Coronary artery (tissue), 2 donors: ENCODE measurements at regions not wholly inside any gene's neighbourhood (a gene's known extent, or its start where the extent isn't known, plus 50 kb on each side); places are given as distances from the start of the nearest gene placed in this dataset.
A peak's percentile ranks its signal among the peaks of the same experiment; 100 is the strongest.

Source experiments
- DNase-seq: peaks from one replicate; pipeline ENCODE4 v3.0.0-alpha.2; 2017; ENCODE audit warnings: low spot score
- H3K27ac ChIP-seq, 2 donors: fragments of 200-600 bp; sonication (generic); one replicate each; pipeline ENCODE4 v1.5.1; 2016 to 2019
- H3K4me3 ChIP-seq: fragments of 200-600 bp; sonication (generic); 2 replicates; pipeline ENCODE4 v1.5.1; 2016; ENCODE audit warnings: mild to moderate bottlenecking, moderate library complexity
- CTCF ChIP-seq: fragments of 200-600 bp; sonication (generic); IDR thresholded peaks from one replicate; pipeline ENCODE4 v1.5.1; 2019; ENCODE audit warnings: antibody characterized with exemption

GRCh38 chr13:86848716-86849115 lies 822.5 kb upstream of the SLITRK5 start:
- no peak for DNase-seq
- Histone ChIP-seq H3K27ac (no peak overlapping the region), H3K4me3 (no peak overlapping the region)
- no peak for TF ChIP-seq CTCF

- Histone ChIP-seq H3K4me3 (no peak overlapping the region), H3K27ac (no peak overlapping the region)
- TF ChIP-seq CTCF, result no peak
- DNase-seq, result no peak
Observed at GRCh38 chr13:86856991-86857390, 814.2 kb upstream of the SLITRK5 start.

- no peak overlapping the region for H3K4me3 ChIP-seq
- H3K27ac ChIP-seq, result no peak overlapping the region
- no peak for DNase-seq
- no peak for TF ChIP-seq CTCF
Observed at GRCh38 chr13:86858216-86858615, 813.0 kb upstream of the SLITRK5 start.

DNA sequence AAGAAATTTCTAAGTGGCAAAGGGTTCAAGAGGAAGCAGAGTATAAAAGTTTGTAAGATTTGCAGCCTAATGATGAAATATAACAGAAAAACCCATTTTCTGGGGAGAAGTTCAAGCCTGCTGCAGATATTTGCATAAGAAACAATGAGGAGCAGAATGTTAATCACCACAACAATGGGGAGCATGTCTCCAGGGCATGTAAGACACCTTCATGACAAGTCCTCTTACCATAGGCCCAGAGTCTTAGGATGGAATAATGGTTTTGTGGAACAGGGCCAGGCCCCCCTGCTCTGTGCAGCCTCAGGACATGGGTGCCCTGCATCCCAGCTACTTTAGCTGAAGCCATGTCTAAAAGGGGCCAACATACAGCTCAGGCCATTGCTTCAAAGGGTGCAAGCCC lies 809.0 kb upstream of the SLITRK5 start:
- no peak for DNase-seq
- H3K4me3 ChIP-seq, result no peak overlapping the region
- TF ChIP-seq CTCF, result no peak
- no peak overlapping the region for H3K27ac ChIP-seq

DNA sequence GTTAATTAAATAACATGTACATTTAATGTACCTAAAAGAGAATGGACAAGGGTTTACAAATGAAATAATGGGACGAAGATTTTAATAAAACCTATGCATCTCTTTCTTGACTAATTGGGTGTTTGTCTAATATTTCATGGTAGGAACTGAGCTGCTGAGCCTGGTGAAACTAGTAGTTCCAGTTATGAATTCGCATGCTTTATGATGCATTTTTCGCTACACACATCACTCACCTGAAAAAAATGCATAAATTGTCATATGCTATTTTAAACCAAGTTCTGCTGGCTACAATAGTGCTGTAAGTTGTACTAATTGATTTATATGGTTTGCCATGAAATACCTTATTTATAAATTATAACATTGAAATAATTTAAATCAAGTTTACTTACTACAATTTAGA lies 806.8 kb upstream of the SLITRK5 start:
- H3K4me3 ChIP-seq, result no peak overlapping the region
- DNase-seq, result no peak
- TF ChIP-seq CTCF, result no peak
- H3K27ac ChIP-seq, result no peak overlapping the region

DNA sequence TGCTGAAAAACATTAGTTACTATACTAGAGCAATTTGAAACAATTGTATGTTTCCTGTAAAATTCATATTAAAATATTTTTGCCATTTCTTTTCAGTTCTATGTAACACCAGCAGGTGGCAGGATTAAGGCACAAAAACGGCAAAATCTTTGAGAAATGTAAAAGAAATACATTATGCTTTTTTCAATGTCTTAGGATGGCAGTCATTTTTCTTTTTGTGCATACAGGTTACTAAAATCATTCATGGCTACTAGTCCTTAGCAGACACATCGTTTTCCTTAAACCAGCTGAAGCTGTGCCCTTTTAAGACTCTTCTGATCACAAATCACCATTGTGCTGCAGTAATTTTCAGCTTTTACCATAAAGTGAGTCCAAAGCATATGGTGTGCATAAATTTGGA lies 800.7 kb upstream of the SLITRK5 start:
- no peak for DNase-seq
- H3K27ac ChIP-seq, result no peak overlapping the region
- peak; percentile 30 for TF ChIP-seq CTCF
- no peak overlapping the region for H3K4me3 ChIP-seq

DNA sequence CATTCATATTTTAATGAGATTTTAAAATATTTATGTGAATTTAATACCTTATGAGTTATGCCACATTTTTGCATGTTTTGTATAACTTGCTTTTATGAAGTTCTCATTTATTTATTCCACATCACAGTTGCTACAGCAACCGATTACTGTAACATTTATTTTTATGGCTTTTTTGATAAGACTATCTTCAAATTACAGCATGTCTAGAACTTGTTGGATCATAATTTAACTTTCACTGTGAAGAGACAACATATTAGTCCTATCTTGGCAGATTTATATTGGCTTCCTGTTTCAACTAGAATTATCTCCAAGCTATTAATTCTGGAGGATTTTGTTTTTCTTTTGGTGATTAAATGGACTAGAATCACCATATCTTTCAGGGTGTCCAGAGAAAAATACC lies 793.7 kb upstream of the SLITRK5 start:
- DNase-seq, result no peak
- no peak for TF ChIP-seq CTCF
- Histone ChIP-seq H3K27ac (no peak overlapping the region), H3K4me3 (no peak overlapping the region)
